HEK293 (cell line): ENCODE measurements at regions not wholly inside any gene's neighbourhood (a gene's known extent, or its start where the extent isn't known, plus 50 kb on each side); places are given as distances from the start of the nearest gene placed in this dataset.

Experiments used
- CTCF ChIP-seq: fragments of 450-650 bp; formaldehyde crosslinking; IDR thresholded peaks from 2 replicates; pipeline ENCODE4 v1.5.1; 2016; ENCODE audit warnings: missing biosample characterization, missing genetic modification characterization
- RBAK ChIP-seq: fragments of 450-650 bp; formaldehyde crosslinking; IDR thresholded peaks from 2 replicates; pipeline ENCODE4 v1.5.1; 2016; ENCODE audit warnings: missing biosample characterization, missing genetic modification characterization
- REPIN1 ChIP-seq: fragments of 450-650 bp; formaldehyde crosslinking; IDR thresholded peaks from 2 replicates; pipeline ENCODE4 v1.5.1; 2017; ENCODE audit warnings: missing biosample characterization, missing genetic modification characterization, low read depth
- SCRT1 ChIP-seq: fragments of 450-650 bp; formaldehyde crosslinking; IDR thresholded peaks from 2 replicates; pipeline ENCODE4 v1.5.1; 2016; ENCODE audit warnings: missing biosample characterization, missing genetic modification characterization, borderline replicate concordance
- SP2 ChIP-seq: fragments of 450-650 bp; formaldehyde crosslinking; IDR thresholded peaks from 2 replicates; pipeline ENCODE4 v1.5.1; 2016; ENCODE audit warnings: missing biosample characterization, missing genetic modification characterization
- ZBTB26 ChIP-seq: fragments of 450-650 bp; formaldehyde crosslinking; optimal IDR thresholded peaks from 2 replicates; pipeline ENCODE3; 2016; ENCODE audit warnings: missing biosample characterization, mild to moderate bottlenecking, missing genetic modification characterization
- ZBTB44 ChIP-seq: fragments of 450-650 bp; IDR thresholded peaks from 2 replicates; pipeline ENCODE4 v1.5.1; 2018; ENCODE audit warnings: missing biosample characterization, mild to moderate bottlenecking, missing genetic modification characterization
- ZNF138 ChIP-seq: fragments of 450-650 bp; formaldehyde crosslinking; IDR thresholded peaks from 2 replicates; pipeline ENCODE4 v1.5.1; 2016; ENCODE audit warnings: missing biosample characterization, missing genetic modification characterization, borderline replicate concordance
- ZNF146 ChIP-seq: fragments of 450-650 bp; formaldehyde crosslinking; IDR thresholded peaks from 2 replicates; pipeline ENCODE4 v1.5.1; 2016; ENCODE audit warnings: missing biosample characterization, missing genetic modification characterization
- ZNF544 ChIP-seq: fragments of 450-650 bp; formaldehyde crosslinking; IDR thresholded peaks from 2 replicates; pipeline ENCODE4 v1.5.0; 2017; ENCODE audit warnings: missing biosample characterization, missing genetic modification characterization

DNA sequence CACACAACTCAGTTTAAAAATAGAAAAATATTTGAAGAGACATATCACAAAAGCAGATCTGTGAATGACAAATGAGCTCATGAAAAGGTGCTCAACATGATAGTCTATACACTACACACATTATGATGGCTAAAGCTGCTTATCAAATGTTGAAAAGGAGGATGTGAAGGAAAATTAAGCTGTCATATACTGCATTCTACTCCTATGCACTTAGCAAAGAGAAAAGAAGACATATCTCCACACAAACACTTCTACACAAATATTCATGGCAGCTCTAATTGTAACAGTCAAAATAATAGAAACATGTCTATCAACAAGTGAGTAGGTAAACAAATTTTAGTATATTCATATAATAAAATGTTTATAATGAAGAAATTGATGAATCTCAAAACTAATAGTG, 540.5 kb downstream of the PLOD2 start:
- TF ChIP-seq SCRT1 (tag by site-specific recombination) (no peak), REPIN1 (tag by site-specific recombination) (no peak), SP2 (tag by site-specific recombination) (no peak), CTCF (tag by site-specific recombination) (no peak), ZBTB44 (tag by site-specific recombination) (no peak), ZNF138 (tag by site-specific recombination) (no peak), RBAK (tag by site-specific recombination) (no peak), ZBTB26 (tag by site-specific recombination) (no peak), ZNF544 (tag by site-specific recombination) (no peak), ZNF146 (tag by site-specific recombination) (no peak)
